Suppressor macrophage (primary cell): ENCODE measurements at regions not wholly inside any gene's neighbourhood (a gene's known extent, or its start where the extent isn't known, plus 50 kb on each side); places are given as distances from the start of the nearest gene placed in this dataset.
"Not testable (repeated sequence)": the region's sequence is repeated elsewhere in the genome, so short reads cannot be mapped to it uniquely, and the experiment has no call there.

Experiments
- DNase-seq, 4 experiments: peaks; one replicate each; pipeline ENCODE4 v3.0.0-alpha.2; 2020 to 2022

DNA sequence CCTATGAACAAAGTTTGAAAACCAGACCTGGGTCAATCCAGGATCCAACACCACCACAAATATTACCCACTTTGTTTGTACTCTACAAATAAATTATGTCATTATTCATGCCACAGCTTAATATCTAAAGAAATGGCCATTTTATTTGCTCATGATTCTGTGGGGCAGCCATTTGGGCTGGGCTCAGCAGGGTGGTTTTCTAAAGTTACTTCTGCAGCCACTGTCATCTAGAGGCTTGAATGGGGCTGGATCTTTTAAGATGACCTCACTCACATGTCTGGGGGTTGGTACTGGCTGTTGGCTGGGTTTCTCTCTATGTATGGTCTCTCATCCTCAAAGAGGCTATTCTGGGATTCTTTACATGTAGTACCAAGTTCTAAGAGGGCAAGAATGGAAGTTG is 96.2 kb downstream of the VCPKMT start:
- no peak for DNase-seq

DNA sequence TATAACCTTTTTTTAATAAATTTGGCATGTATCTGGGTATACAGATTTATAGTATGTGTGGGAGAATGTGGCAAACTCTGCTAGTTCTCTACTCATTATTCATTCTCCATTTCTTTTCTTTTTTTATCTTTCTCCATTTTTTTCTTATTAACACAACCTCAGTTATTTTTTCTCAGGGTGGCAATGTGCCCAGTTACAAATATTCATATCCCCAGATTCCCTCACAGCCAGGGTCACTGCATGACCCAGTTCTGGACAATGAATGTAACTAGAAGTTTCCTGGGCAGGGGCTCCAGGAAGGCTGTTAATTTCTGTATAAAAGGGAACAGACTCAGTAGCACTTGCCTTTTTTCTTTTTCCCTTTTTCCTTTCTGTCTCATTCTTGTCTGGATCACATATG is 95.6 kb downstream of the VCPKMT start:
- no peak for DNase-seq

GRCh38 chr14:50021261-50022031 is 94.9 kb downstream of the VCPKMT start:
- DNase-seq, result peak in 3 of 4 experiments; percentile 35 to 66 (median 51)

DNA sequence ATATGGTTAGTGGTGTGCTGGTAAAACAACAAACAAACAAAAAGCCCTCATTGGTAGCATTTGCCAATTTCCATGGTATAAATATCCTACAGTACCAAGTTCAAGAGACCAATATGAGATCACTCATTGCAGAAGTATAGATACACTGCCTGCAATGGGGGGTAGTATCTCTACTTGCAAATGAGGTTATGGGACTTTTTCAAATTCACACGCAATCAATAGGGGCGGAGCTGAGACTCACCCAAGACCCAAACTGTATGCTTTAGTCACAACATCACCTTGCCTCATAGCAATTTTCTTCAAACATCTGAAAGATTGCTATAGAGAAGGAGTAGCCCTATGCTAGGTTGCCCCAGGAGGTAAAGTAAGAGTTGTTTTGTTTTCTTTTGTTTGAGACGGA is 93.7 kb downstream of the VCPKMT start:
- no peak for DNase-seq

- DNase-seq, result no peak
Observed at GRCh38 chr14:50023671-50024490, 92.5 kb downstream of the VCPKMT start.

DNA sequence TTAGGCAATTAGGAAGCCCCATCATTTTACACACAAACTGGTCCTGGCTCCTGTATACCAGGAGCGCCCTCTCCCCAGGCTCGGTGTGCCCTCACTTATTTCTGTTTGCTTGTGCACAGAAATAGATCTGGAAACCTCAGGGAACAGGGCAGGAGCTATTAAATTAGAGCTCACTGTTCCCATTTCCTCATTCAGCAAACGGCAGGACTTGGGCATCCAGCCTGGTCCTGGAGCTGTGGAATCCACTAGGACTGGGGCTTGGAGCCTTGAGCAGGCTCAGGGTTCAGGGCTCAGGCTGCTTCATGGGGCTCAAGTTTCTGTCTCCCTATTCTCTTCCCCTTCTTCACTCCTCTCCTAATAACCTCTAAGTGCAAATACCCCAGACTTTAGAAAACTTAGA is 91.3 kb downstream of the VCPKMT start:
- DNase-seq, result no peak

DNA sequence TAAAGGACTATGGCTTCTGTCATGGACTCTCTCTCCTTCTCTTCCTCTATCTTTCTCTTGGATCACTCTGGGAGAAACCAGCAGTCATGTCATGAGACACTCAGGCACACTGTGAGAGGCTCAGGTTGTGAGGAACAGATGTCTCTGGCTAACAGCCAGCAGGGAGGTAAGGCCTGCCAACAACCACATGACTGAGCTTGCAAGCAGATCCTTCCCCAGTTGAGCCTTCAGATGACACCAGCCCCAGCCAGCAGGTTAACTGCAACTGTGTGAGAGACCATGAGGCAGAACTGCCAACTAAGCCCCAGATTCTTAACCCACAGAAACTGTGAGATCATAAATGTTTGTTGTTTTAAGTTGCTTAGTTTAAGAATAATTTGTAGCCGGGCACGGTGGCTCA is 90.6 kb downstream of the VCPKMT start:
- no peak for DNase-seq

DNA sequence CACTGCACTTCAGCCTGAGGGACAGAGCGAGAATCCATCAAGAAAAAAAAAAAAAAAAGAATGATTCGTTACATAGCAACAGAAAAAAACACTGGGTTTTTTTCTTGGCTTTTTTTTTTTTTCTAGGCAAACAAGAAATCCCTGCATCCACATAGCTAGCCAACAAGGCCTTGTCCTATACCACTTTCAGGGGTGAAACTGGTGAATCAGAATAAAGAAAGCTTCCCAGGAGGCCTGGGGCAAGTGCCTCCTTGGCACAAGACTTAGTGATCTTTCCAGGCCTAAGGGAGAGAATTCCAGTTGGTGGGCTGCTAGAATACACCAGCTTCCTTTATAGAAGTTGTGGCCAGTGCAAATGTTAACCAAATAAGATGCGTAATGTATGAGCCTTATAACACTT is 90.0 kb downstream of the VCPKMT start:
- DNase-seq, result no peak

DNA sequence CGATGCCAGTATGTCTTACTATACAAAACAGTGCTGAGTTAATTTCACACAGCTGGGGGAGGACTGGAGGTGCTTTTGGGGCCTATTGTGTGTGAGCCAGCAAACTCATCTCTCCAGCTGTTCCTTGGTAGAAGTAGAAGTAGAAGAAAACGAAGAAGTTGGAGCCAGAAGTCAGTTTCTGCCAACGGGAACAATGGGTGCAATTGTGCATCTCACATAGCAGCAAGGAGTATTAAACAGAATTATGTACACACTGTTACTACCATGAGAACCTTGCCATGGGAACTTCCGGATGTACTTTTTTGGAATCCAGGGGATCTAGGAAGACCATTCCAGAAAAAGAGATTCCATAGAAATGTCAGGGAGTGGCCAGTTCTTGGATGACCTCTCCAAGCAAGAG is 88.6 kb downstream of the VCPKMT start:
- DNase-seq, result no peak

- no peak for DNase-seq
Observed at GRCh38 chr14:50028458-50028857, 87.9 kb downstream of the VCPKMT start.

GRCh38 chr14:50030036-50030435 is 86.3 kb downstream of the VCPKMT start:
- peak in 3 of 4 experiments; percentile 49 to 78 (median 77) for DNase-seq

DNA sequence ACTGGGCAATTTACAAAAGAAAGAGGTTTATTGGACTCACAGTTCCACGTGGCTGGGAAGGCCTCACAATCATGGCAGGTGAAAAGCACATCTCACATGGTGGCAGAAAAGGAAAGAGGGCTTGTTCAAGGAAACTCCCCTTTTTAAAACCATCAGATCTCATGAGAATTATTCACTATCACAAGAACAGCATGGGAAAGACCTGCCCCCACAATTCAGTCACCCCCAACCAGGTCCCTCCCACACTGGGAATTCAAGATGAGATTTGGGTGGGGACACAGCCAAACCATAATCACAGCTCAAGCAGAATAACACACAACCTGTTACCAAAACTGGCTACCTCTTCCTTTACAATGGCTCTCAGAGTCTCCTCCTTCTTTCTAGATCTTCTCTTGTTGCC is 85.5 kb downstream of the VCPKMT start:
- DNase-seq, result not testable (repeated sequence)

DNA sequence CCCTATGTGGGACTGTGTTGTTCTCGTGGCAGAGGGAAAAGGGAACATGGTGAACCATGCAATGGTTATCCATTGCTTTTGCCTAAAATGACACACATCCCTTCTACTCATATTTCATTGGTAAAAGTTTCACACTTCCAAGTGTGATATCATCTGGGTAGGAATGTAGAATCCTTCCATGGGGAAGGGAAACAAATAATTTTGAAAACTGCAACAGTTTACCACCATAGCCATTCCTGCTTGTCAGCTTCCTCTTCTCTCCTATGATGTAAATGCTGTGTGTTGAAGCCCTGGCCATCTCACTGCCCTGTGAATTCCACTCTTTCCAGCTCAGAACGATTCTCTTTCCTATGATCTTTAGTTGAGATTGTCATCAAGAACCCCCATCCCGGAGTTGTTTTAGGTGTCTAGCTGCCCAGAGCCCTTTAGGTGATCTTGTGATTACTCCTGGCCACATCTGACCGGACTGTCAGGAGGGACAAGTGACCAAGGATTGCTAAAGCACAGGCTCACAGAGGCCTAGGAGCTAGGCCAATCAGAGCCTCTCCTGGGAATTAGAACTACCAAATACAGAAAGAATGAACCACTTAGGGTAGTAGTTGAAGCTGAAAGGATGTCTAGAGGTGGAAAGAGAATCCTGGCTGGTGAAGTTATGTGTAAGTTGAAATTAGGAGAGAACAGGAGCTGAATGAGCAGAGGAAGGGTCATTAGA is 84.6 kb downstream of the VCPKMT start:
- DNase-seq, result peak in 3 of 4 experiments; percentile 43 to 65 (median 60)

DNA sequence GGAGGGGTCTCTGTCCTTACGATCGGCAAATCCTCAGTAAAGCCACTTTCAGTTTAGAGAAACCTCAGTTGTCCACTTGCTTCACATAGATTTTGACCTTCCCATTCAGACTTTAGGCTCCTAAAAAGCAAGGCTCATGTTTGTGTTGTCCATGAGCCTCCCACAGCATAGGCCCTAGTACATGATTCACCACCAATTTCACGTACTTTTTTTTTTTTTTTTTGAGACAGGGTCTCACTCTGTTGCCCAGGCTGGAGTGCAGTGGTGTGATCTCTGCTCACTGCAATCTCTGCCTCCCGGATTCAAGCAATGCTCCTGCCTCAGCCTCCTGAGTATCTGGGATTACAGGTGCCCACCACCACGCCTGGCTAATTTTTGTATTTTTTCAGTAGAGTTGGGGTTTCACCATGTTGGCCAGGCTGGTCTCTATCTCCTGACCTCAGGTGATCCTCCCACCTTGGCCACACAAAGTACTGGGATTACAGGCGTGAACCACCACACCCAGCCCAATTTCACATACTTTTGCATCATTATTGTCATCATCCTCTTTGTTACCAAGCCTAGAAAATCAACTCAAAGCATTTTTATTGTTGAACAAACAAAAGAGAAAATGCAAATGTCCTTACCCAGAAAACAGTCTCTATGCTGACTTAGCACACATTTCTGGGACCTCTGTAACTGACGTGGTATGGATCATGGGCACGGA is 83.8 kb downstream of the VCPKMT start:
- DNase-seq, result not testable (repeated sequence)

DNA sequence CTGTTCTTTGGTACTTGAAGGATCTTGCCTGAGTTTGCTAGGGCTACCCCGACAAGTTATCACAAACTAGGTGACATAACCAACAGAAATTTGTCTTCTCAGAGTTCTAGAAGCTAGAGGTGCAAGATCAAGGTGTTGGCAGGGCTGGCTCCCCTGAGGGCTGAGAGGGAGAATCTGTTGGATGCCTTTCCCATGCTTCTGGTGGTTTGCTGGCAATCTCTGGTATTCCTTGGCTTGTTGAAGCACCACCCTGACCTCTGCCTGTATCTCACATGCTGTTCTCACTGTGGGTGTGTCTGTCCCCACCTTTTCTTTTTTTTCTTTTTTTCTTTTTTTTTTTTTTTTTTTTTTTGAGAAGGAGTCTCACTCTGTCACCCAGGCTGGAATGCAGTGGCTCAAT is 81.2 kb downstream of the VCPKMT start:
- DNase-seq, result no peak

- DNase-seq, result no peak
Observed at GRCh38 chr14:50036211-50036610, 80.2 kb downstream of the VCPKMT start.

DNA sequence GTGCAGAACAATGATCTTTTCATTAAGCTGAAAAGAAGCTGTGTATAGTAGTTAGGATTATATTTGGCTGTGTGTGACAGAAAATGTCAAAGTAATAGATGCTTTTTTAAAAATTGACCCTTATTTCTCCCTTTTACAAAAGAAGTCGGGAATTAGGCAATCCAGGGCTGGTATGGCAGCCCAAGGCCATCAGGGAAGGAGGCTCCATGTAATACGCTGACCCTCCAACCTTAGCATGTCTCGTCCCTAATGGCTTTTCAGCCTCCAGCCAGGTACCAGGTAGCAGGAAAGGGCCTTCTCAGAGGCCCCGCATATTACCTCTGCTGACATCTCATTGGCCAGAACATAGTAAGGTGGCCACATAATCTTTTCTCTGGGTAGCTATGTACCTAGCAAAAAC is 79.7 kb downstream of the VCPKMT start:
- no peak for DNase-seq

DNA sequence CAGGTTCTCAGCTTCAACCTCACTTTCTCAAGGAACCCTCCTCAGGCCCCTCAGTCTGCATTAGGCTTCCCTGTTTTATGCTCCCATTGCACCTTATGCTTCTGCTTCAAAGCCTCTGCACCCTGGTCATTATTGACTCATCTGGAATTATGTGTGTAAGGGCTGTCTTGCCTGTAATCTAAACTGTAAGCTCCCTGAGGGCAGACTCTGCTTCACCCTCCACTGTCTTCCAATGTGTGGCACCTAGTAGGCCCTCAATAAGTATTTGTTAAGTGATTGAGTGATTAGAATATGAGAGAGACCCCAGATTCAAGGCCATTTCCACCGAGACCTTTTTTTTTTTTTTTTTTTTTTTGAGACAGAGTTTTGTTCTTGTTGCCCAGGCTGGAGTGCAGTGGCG is 79.1 kb downstream of the VCPKMT start:
- DNase-seq, result no peak

- peak; percentile 68 to 83 (median 81) for DNase-seq
Observed at GRCh38 chr14:50037852-50038251, 78.5 kb downstream of the VCPKMT start.

DNA sequence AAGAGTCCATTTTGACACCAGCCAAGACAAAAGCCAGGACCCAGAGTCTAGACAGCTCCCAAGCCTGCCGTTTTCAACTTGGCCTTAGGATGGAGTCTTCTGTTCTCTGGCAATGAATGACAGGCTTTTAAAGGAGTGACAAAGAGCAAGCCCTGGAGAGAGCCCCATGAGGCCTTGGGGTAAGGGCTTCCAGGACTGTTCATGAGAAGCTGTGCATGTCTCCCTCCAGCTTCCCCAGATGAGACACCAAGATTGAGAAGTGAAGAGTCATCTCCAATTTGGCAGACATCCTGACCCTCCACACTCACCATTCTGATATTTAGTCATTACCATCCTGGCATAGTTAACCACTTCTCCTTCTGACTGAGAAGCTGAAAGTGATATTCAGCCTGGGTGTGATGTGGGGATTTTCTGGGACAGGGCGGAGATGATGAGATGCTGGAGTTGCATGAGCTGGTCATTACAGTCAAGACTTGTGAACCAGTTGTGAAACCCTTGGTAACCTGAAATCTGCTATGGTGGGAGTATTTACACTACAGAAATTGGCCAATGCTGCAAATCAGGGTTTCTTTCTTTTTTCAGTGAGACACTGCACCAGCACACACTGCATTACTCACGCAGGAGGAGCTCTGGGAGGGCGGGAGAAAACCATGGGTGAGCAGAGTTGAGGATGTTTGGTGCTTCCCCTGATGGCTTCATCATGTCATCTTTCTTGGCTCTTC is 77.8 kb downstream of the VCPKMT start:
- peak; percentile 91 to 99 (median 95) for DNase-seq

DNA sequence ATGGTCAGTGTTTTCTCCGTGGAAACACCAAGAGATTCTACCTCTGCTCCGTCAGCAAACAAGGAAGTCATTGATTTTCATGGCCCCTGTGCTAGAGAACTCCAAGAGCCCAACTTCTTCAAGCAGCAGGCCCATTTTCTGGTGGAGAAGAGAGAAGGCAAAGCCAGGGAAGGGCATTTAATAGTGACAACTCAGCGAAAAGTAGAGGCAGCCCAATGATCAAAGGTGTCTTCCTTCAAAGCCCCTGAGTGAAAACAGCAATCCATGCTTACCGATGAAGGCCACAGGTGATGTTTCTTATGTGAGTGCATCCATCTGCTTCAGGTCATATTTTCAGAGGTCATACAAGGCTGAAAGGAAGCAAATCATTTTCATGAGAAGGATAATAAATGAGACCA is 77.3 kb downstream of the VCPKMT start:
- no peak for DNase-seq
